KMS-11 (cell line): ENCODE measurements at regions not wholly inside any gene's neighbourhood (a gene's known extent, or its start where the extent isn't known, plus 50 kb on each side); places are given as distances from the start of the nearest gene placed in this dataset.

Experiments
- H2AFZ ChIP-seq: fragments of 200-600 bp; sonication (generic); 2 replicates; pipeline ENCODE4 v1.6.1; 2016; ENCODE audit warnings: antibody characterized with exemption, mixed run types, low read depth
- H3K27ac ChIP-seq: fragments of 200-600 bp; sonication (generic); 2 replicates; pipeline ENCODE4 v1.6.1; 2016; ENCODE audit warnings: mild to moderate bottlenecking, mixed run types
- H3K27me3 ChIP-seq: fragments of 200-600 bp; sonication (generic); 2 replicates; pipeline ENCODE4 v1.6.1; 2017; ENCODE audit warnings: mild to moderate bottlenecking, low read depth, mixed run types, moderate library complexity; ENCODE audit not compliant: insufficient read depth
- H3K36me3 ChIP-seq: fragments of 200-600 bp; sonication (generic); 2 replicates; pipeline ENCODE4 v1.6.1; 2017; ENCODE audit warnings: mild to moderate bottlenecking, mixed run types; ENCODE audit not compliant: insufficient read depth
- H3K4me1 ChIP-seq: fragments of 200-600 bp; sonication (generic); 2 replicates; pipeline ENCODE4 v1.6.1; 2016; ENCODE audit warnings: mild to moderate bottlenecking, low read depth, mixed run types; ENCODE audit not compliant: poor library complexity, severe bottlenecking
- H3K4me2 ChIP-seq: fragments of 200-600 bp; sonication (generic); 2 replicates; pipeline ENCODE4 v1.7.0; 2016; ENCODE audit warnings: mild to moderate bottlenecking, mixed run types
- H3K4me3 ChIP-seq: fragments of 200-600 bp; sonication (generic); IDR thresholded peaks from 2 replicates; pipeline ENCODE4 v1.6.1; 2017; ENCODE audit warnings: low read depth, low read length, mixed read lengths; ENCODE audit not compliant: insufficient read depth
- H3K79me2 ChIP-seq: fragments of 200-600 bp; sonication (generic); 2 replicates; pipeline ENCODE4 v1.6.1; 2016; ENCODE audit warnings: low read depth, mixed run types; ENCODE audit not compliant: insufficient read depth
- H3K9ac ChIP-seq: fragments of 200-600 bp; sonication (generic); 2 replicates; pipeline ENCODE4 v1.6.1; 2016; ENCODE audit warnings: mild to moderate bottlenecking, mixed run types
- H4K20me1 ChIP-seq: fragments of 200-600 bp; sonication (generic); 2 replicates; pipeline ENCODE4 v1.6.1; 2016; ENCODE audit warnings: mild to moderate bottlenecking, mixed run types; ENCODE audit not compliant: insufficient read depth
- CTCF ChIP-seq: fragments of 200-600 bp; sonication (generic); conservative IDR thresholded peaks from 2 replicates; pipeline ENCODE4 v1.6.1; 2017; ENCODE audit warnings: low read depth, mild to moderate bottlenecking, antibody characterized with exemption, low read length, moderate library complexity, mixed read lengths

GRCh38 chr16:5649762-5650743 is 552.5 kb upstream of the EEF2KMT start:
- H2AFZ ChIP-seq, result no peak overlapping the region
- no peak overlapping the region for H3K9ac ChIP-seq
- no peaks in the 10 kb centered on the region for H4K20me1 ChIP-seq
- H3K4me2 ChIP-seq, result no peak overlapping the region
- H3K36me3 ChIP-seq, result no peaks in the 10 kb centered on the region
- no peak overlapping the region for H3K27ac ChIP-seq
- TF ChIP-seq CTCF, result no peak
- H3K79me2 ChIP-seq, result no peaks in the 10 kb centered on the region
- no peaks in the 10 kb centered on the region for H3K27me3 ChIP-seq
- H3K4me1 ChIP-seq, result no peaks in the 10 kb centered on the region
- no peak overlapping the region for H3K4me3 ChIP-seq

DNA sequence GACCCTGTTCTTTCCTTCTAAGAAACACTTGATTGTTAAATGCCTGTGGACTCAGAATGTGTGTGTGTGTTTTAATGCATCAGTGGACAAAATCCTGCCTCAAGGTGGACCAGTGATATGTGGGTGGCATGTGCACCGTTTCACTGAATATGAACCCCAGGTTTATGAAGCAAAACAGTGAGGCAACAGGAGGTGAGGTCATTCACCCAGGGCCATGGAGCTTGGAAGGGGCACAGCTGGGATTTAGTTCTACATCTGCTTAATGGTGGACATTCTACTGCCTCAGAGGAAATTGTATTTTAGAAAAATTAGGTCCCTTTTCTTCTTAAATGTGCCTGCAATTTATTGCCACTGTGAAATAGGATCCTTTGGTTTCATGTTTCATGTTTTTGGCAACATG is 549.5 kb upstream of the EEF2KMT start:
- Histone ChIP-seq H3K79me2 (no peaks in the 10 kb centered on the region), H3K27ac (no peak overlapping the region), H3K9ac (no peak overlapping the region), H3K4me1 (no peaks in the 10 kb centered on the region), H2AFZ (no peak overlapping the region), H4K20me1 (no peaks in the 10 kb centered on the region), H3K27me3 (no peaks in the 10 kb centered on the region), H3K4me3 (no peak overlapping the region), H3K36me3 (no peaks in the 10 kb centered on the region), H3K4me2 (no peak overlapping the region)
- no peak for TF ChIP-seq CTCF

- H3K4me1 ChIP-seq, result no peaks in the 10 kb centered on the region
- H2AFZ ChIP-seq, result no peak overlapping the region
- no peak overlapping the region for H3K4me2 ChIP-seq
- no peaks in the 10 kb centered on the region for H3K36me3 ChIP-seq
- H3K27me3 ChIP-seq, result no peaks in the 10 kb centered on the region
- no peak overlapping the region for H3K27ac ChIP-seq
- no peak overlapping the region for H3K9ac ChIP-seq
- TF ChIP-seq CTCF, result no peak
- no peaks in the 10 kb centered on the region for H4K20me1 ChIP-seq
- no peak overlapping the region for H3K4me3 ChIP-seq
- no peaks in the 10 kb centered on the region for H3K79me2 ChIP-seq
Observed at GRCh38 chr16:5643855-5644531, 546.4 kb upstream of the EEF2KMT start.

DNA sequence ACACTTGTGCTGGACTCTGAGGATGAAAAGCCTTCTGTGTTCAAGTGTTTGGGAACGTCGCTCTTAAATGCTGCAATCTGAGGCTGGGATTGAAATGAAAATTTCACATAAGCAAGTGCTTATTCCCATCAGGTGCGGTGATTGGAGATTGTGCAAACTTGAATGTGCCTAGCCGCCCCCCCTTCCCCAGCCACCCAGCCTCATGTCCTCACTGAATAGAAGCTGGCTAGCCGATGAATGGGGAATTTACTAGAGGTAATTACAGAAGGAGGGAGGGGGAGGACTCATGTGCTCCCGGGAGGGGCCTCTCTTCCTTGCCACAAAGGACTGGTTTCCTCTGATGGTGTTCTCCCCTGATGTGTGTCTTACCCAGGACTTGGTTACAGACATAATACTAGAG is 544.8 kb upstream of the EEF2KMT start:
- no peak overlapping the region for H3K4me3 ChIP-seq
- H3K79me2 ChIP-seq, result no peaks in the 10 kb centered on the region
- no peaks in the 10 kb centered on the region for H4K20me1 ChIP-seq
- no peak overlapping the region for H3K4me2 ChIP-seq
- H3K9ac ChIP-seq, result no peak overlapping the region
- no peaks in the 10 kb centered on the region for H3K4me1 ChIP-seq
- H3K36me3 ChIP-seq, result no peaks in the 10 kb centered on the region
- no peak for TF ChIP-seq CTCF
- no peak overlapping the region for H3K27ac ChIP-seq
- no peak overlapping the region for H2AFZ ChIP-seq
- no peaks in the 10 kb centered on the region for H3K27me3 ChIP-seq
